HTR-8/SVneo (cell line): ENCODE measurements at regions not wholly inside any gene's neighbourhood (a gene's known extent, or its start where the extent isn't known, plus 50 kb on each side); places are given as distances from the start of the nearest gene placed in this dataset.
A peak's percentile ranks its signal among the peaks of the same experiment; 100 is the strongest.

Experiments used
- DNase-seq: peaks from one replicate; pipeline ENCODE4 v3.0.0; 2011; ENCODE audit warnings: low spot score, mixed read lengths; ENCODE audit not compliant: insufficient read length
- FAIRE-seq: peaks from 2 replicates; lab custom pipeline; 2011; peaks lifted over from hg19 to GRCh38; lab: Jason Lieb, UNC

GRCh38 chrX:20884565-20884964 lies 489.7 kb upstream of the CNKSR2 start:
- no peak for DNase-seq
- no peak for FAIRE-seq

- no peak for FAIRE-seq
- DNase-seq = no peak
Observed at GRCh38 chrX:20863649-20864048, 510.6 kb upstream of the CNKSR2 start.

GRCh38 chrX:20861113-20861512 lies 513.1 kb upstream of the CNKSR2 start:
- FAIRE-seq (no peak), DNase-seq (no peak)

- FAIRE-seq = no peak
- DNase-seq = no peak
Observed at GRCh38 chrX:20857746-20858145, 516.5 kb upstream of the CNKSR2 start.

- FAIRE-seq = no peak
Observed at GRCh38 chrX:20838477-20838876, 535.7 kb upstream of the CNKSR2 start.

GRCh38 chrX:20829665-20830491 lies 544.3 kb upstream of the CNKSR2 start:
- DNase-seq (peak; percentile 30), FAIRE-seq (peak; percentile 64)

More at GRCh38 chrX:20838477-20838876, 535.7 kb upstream of the CNKSR2 start:
- DNase-seq = no peak

GRCh38 chrX:20825984-20826383 lies 548.2 kb upstream of the CNKSR2 start:
- DNase-seq (no peak), FAIRE-seq (no peak)

GRCh38 chrX:20803971-20804370 lies 537.3 kb upstream of the RPS6KA3 start:
- FAIRE-seq = no peak

GRCh38 chrX:20802036-20802435 lies 535.3 kb upstream of the RPS6KA3 start:
- DNase-seq (no peak), FAIRE-seq (no peak)

More at GRCh38 chrX:20803971-20804370, 537.3 kb upstream of the RPS6KA3 start:
- DNase-seq = no peak

- no peak for DNase-seq
- no peak for FAIRE-seq
Observed at GRCh38 chrX:20796450-20796849, 529.7 kb upstream of the RPS6KA3 start.

- FAIRE-seq = no peak
- no peak for DNase-seq
Observed at GRCh38 chrX:20789103-20789502, 522.4 kb upstream of the RPS6KA3 start.

GRCh38 chrX:20767346-20767745 lies 500.6 kb upstream of the RPS6KA3 start:
- FAIRE-seq = no peak
- no peak for DNase-seq

GRCh38 chrX:20756585-20756984 lies 489.9 kb upstream of the RPS6KA3 start:
- no peak for DNase-seq
- FAIRE-seq = no peak

- DNase-seq (no peak), FAIRE-seq (no peak)
Observed at GRCh38 chrX:20753076-20753475, 486.4 kb upstream of the RPS6KA3 start.

- FAIRE-seq = no peak
Observed at GRCh38 chrX:20746690-20747089, 480.0 kb upstream of the RPS6KA3 start.

GRCh38 chrX:20743046-20743445 lies 476.3 kb upstream of the RPS6KA3 start:
- FAIRE-seq = no peak
- DNase-seq = no peak

More at GRCh38 chrX:20746690-20747089, 480.0 kb upstream of the RPS6KA3 start:
- DNase-seq = no peak

- DNase-seq (no peak), FAIRE-seq (no peak)
Observed at GRCh38 chrX:20742106-20742505, 475.4 kb upstream of the RPS6KA3 start.

GRCh38 chrX:20740443-20740842 lies 473.7 kb upstream of the RPS6KA3 start:
- FAIRE-seq (no peak), DNase-seq (no peak)

- DNase-seq = no peak
- no peak for FAIRE-seq
Observed at GRCh38 chrX:20739038-20739745, 472.5 kb upstream of the RPS6KA3 start.

- FAIRE-seq (no peak), DNase-seq (no peak)
Observed at GRCh38 chrX:20729416-20729815, 462.7 kb upstream of the RPS6KA3 start.

GRCh38 chrX:20727447-20727846 lies 460.7 kb upstream of the RPS6KA3 start:
- FAIRE-seq (no peak), DNase-seq (no peak)
